Anterior cingulate cortex (tissue), 58 donors: ENCODE measurements at regions not wholly inside any gene's neighbourhood (a gene's known extent, or its start where the extent isn't known, plus 50 kb on each side); places are given as distances from the start of the nearest gene placed in this dataset.
"Not testable (repeated sequence)": the region's sequence is repeated elsewhere in the genome, so short reads cannot be mapped to it uniquely, and the experiment has no call there.

Experiments used
- DNase-seq, 58 donors: peaks; one replicate each; lab custom pipeline; 2025; lab: John Stamatoyannopoulos, UW

DNA sequence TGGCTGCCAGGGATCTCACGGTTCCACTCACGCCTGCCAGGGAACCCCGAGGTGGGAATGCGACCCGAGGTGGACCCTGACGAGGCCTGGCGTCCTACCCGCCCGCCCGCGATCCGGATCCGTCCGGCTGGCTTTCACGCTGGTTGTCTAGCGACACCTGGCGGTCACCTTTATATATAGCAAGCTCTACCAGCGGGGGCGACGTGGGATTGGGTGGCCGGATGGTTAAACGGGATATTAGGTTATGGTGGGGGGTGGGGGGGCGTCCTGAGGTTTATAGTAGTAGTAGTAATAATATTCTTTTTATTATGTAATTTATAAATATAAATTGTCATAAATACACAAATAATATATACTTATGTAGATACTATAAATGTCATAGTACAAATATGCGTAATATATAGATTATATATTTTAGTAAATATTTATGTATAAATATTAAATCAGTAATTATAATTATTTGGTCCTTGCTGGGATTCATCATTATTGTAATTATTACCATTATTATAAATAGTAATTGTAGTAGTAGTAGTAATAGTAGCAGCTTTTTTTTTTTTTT, 136.9 kb downstream of the KCNJ12 start:
- DNase-seq = peak in 51 of 58 donors; percentile 6 to 80 (median 46)

DNA sequence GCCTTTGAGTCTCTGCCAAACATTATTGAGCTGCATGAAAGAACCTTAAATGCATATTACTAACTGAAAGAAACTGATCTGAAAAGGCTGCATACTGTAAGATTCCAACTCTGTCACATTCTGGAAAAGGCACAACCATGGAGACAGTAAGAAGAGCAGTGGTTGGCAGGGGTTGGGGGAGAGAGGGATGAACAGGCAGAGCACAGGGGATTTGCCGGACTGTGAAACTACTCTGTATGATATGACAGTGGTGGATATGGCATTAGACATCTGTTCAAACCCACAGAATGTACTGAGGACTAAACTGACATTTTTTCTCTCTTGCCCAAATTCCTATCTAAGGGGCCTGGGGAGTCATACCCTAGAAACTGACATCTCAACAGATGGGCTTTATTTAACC, 138.4 kb downstream of the KCNJ12 start:
- not testable (repeated sequence) for DNase-seq

DNA sequence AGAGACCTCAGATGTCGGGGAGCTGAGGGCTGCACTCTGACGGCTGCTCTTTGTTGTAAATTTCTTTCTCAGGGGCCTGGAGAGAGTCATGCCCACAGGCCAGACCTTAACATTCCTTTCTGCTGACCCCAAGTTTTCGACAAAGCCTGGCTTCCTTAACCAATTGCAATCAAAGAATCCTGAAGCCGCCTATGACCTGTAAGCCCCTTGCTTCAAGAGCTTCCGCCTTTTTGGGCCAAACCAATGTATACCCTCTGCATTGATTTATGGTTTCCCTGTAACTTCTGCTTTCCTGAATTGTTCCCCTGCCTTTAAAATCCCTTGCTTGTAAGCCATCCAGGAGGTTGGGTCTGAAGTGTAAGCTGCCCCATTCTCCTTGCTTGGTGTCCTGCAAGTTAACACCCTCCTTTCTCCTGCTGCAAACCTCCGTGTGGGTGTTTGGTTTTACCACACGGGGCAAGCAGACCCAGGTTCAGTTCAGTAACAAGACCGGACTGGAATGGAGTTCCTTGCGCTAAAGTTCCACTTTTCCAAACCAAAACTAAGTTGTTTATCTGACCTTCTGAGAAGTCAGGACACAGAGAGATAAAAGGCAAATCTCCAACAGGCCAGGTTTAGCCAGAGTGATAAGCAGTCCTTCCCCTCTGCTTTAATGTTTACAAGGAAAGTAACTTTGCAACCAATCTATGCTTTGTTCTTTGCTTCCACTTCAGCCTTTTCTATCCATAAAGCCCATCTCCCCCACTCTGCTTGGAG, 141.6 kb downstream of the KCNJ12 start:
- DNase-seq = no peak

DNA sequence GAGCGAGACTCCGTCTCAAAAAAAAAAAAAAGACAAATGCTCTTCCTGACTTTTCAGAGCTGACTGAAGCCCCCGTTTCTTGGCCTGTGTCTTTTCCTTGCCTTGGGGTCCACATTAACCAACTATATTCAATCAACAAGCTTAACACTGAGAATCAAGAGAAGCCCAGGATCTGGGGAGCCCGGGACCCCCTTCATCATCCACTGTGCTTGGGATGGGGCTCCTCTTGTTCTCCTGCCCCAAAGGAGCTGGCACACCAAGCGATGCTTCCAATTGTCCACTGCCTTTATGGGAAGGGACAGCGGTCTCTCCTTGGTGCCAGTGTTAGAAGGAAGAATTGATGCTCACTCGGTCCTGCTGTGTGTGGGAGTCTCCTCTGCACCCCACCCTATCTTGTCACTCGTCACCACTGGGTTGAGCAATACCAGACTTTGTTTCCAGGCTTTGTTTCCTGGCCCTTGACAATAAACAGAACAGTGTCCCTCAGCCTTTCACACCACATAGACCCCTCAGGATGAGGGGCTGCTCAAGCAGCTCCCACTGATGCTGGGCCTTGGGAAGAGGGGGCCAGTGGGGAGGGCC, 146.7 kb downstream of the KCNJ12 start:
- DNase-seq = no peak

DNA sequence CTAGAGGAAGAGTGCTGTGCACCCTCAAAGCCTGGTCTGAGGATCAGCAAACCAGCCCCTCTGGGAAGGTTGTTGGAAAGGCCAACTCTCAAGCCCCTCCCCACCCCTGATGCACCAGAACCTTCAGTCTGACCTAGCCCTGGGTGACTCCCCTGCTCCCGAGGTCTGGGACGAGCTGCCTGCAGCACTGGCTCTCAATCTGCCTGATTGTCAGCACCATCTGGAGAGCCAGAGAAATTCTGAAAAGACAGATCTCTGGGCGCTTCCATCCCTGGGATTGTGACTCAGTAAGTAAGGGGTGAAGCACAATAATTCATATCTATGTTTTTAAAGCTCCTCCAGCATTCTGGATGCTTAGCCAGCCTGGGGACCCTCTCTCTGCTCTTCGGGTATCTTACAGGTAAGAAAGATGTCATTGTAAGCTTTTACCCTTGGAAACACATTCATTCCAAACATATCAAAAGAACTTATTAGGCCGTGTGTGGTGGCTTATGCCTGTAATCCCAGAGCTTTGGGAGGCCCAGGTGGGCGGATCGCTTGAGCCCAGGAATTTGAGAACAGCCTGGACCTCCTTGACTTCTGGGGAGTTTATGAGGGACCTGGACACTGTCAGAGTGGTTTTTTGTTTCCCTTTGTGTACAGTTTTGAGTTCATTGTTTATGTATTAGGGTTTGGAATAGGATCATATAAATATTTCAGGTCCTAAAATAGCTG, 147.5 kb downstream of the KCNJ12 start:
- peak in 4 of 58 donors; percentile 3 to 19 (median 12) for DNase-seq

DNA sequence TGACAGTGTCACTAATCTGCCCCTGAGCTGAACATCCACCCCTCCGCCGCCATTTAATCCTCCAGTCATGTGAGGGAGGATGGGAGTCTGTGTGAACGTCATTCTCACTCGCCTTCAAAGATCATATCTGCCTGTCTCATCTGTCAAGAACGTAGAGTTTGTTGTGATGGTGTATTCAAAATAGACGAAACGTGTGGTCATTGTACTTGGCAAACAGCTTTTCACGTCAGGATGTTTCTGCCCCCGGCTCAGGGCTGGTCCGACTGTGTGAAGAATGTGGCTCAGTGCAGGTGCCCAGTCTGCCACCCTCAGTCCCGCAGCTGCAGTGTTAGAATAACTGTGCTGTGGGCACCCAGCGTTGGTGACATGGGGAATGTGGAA, 148.0 kb downstream of the KCNJ12 start:
- DNase-seq = peak in 2 of 58 donors; percentile 9 to 24

DNA sequence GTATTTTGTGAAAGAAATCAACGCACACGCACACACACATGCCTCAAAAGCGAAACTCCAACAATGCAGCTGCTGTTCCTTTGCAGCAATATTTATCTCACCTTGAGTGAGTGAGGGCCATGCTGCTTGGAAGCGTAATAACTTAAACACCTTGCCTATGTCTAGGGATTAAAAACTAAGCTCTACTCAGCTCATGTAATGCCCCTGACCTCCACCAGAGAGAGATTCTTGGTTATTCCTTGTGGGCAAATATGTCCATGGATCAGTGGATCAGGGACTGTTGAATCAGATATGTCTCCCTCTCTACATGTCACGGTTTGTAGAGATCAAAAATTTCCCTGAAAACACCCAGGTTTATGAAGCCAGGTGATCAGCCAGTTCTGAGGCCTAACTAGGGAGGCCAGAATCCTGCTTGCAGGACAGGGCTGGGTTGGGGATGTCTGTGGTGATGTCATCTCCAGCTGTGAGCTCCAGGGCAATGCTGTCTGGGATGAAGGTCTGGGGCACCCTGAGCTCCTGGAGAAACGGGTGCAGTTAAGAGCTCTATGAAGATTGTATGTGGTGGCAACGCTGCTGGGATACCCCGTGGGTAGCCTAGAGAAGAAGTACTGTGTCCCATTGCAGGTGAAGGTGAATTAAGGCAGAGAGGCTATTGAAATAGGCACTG, 149.4 kb downstream of the KCNJ12 start:
- DNase-seq = no peak

DNA sequence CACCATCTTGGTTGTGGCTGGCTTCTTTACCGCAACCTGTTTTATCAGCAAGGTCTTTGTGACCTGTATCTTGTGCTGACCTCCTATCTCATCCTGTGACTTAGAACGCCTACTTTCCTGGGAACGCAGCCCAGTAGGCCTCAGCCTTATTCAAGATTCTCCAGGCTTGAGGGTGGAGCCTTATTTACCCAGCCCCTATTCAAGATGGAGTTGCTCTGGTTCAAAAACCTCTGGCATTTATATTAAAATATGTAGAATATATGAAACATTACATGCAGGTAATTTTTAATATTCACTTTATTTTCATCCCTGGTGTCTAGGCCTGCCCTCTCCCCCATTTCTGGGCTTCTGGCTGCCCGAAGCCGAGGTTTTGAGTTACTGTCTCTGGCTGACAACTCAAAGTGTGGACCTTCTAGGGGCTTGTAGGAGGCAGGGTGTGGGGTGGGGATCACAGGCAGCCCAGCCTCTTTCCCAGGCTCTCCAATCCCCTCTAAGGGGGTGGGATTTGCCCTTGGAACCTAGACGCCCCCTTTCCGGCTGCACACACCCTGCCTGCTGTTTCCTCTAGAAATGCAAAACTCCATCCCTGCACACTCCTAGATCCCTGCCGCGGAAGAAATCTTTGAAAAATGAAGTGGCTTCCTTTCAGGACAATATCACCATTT, 152.0 kb downstream of the KCNJ12 start:
- DNase-seq = no peak

DNA sequence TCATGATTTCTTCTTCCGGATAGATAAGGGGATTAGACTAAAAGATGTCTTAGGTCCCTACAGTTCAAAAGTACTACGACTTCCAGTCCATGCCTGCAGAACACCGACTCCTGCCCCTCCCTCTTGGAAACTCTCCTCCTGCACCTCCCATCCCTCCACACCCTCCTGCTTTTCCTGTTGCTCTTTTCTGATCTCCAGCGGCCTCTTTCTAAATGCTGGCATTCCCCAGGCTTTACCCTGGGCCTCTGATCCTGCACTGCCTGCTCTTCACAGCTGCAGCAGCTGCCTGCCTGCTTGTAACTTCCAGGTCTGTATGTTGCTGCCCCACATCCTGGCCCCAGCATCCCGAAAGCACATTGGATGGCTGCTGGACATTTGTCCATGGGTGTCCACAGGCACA, 154.2 kb downstream of the KCNJ12 start:
- DNase-seq = no peak

DNA sequence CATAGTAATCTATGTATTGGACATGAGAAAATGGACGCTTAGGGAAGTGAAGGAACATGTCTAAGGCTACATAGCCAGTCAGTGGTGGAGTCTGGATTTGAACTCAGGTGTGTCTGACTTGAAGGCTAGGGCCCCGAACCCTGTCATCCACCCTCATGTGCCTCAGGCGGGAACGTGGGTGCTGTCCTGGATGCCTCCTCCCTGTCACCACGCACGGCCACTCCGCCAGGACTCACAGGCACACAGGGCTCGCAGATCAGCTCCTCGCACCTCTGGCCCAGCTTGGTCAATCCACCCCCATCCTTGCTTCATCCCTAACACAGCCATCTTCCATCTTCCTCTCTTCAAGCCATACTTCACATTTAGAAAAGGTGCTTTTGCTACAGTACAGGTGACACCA, 154.7 kb downstream of the KCNJ12 start:
- no peak for DNase-seq

DNA sequence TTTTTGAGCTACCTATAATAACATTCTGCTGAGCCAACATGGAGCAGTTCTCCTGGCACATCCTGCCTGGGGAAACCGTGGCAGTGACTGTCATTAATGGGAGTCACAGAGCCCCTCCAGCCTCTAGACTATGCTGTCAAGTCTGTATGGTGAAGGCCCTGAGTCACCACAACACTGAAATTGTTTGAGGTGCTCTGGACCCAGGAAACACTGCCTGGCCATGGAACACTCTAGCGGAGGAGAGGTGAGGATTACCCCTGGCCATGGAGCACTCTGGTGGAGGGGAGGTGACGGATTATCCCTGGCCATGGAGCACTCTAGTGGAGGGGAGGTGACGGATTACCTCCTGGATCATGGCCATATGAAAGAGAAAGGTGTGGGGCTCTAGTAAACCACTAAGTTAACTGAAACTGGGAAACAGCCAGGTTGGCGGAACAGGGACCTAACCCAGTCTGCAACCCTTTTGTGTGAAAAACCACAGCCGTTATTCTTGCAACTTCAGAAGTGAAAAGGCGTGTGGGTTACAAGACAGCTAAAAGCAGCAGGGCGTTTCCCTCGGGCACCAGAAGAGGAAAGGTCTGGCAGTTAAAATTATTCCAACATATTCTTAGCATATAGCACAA, 156.7 kb downstream of the KCNJ12 start:
- DNase-seq = no peak

DNA sequence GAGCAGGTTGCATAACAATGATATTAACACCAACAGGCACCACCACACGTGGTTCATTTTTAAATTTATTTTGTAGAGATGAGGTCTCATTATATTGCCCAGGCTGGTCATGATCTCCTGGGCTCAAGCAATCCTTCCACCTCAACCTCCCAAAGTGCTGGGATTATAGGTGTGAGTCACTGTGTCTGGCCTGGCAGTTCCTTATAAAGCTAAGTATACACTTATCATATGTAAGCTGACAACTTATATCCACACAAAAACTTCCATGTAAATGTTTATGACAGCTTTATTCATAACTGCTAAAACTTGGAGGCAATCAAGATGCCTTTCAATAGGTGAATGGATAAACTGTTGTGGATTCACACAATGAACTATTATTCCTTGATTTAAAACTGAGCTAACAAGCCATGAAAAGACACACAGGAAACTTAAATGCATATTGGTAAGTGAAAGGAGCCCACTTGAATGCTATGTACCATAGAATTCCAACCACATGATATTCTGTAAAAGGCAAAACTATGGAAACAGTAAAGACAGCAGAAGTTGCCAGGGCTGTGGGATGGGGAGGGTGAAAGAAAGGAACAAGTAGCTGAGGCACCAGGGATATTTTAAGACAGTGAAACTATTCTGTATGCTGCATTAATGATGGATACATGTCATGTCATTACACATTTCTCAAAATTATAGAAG, 156.5 kb upstream of the KCNJ18 start:
- DNase-seq = no peak

DNA sequence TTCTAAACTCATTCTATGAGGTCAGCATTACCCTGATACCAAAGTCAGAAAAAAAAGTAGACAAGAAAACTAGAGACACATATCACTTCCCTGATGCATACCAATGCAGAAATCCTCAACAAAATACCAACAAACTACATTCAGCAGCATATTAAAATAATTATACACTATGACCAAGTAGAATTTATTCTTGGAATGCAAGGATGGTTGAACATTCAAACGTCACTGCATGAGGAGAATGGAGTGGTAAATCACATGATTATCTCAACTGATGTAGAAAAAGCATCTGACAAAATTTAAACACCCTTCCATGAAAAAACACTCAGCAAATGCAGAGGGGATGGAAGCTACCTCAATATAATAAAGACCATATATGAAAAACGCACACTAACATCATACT, 155.0 kb upstream of the KCNJ18 start:
- no peak for DNase-seq

DNA sequence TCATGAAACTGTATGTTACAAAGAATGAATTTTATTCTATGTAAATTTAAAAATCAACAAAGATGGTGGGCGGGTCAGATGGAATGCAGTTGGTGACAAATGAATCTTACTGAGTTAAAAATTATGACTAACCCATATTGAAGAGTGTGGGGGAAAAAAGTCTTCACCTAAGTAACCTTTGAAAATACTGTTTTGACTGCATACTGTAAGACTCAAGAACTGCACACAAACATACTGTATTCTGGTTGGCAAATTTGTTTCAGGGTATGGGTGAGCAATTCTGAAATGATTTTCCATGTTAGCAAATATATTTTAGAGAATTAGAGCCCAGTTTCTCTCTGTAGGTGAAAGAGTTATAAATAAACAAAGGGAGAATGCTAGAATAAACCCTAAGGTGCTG, 153.7 kb upstream of the KCNJ18 start:
- no peak for DNase-seq

DNA sequence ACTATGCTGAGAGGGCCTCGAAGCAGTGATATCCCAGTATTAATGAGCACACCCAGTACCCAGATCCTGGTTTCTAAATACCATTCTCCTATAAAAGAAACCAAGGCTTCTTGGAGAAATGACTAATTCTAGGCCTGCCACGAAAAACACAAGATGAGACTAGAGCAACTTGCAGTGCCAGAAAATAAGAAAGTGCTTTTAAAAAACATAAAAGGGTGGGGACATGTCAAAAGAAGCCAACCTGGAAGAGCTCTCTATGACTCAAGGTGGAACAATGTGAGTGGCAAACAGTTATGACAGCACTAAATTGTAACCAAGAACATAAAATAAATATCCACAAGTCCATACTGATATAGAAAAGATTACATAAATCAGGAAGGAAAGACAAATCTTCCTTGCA, 153.2 kb upstream of the KCNJ18 start:
- DNase-seq = no peak

DNA sequence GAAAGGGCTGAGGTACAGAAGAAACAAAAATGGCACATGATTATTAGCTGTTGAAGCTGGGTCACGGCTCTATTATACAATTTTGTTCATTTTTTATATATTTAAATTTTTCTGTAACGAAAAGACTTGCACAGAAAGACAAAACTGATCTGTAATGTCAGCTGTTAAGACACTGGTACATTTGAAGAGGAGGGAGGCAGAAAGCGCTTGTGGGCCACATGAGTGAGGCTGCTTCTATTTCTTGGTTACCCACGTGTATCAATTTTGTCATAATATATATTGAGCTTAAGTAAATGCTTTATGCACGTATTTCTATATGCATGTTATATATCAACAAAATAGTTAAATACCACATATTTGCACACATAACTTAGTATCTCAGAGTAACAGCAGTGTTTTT, 151.8 kb upstream of the KCNJ18 start:
- no peak for DNase-seq

DNA sequence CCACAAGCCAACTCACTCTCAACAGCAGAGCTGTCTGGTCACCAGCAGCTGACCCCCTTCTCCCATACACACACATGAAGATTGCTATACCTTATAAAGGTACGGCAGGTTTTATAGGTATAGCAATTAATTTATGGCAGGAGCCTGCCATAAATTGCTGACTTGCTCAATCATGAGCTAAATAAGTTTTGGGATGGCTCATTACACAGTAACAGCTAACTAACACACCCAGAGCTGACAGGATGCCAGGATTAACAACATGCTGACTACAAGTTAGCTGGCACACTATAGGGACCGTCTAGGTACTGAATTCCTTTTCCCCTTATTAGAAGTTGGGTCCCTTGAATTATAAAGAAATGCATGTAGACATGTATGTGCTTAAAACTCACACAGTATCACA, 150.3 kb upstream of the KCNJ18 start:
- no peak for DNase-seq

DNA sequence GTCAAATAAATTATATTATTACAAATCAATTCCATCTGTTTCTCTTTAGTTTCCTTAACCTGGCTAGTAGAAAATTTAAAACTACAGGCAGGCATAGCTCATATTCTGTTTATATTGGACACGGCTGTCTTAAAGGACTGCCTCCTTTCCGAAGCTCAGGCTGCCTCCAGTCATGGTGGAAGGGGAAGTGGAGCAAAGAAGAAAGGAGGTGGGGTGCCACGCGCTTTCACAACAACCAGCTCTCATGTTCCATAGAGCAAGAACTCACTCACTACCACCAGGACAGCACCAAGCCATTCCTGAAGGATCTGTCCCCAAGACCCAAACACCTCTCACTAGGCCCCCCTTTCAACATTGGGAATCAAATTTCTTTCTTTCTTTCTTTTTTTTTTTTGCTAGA, 149.3 kb upstream of the KCNJ18 start:
- no peak for DNase-seq

DNA sequence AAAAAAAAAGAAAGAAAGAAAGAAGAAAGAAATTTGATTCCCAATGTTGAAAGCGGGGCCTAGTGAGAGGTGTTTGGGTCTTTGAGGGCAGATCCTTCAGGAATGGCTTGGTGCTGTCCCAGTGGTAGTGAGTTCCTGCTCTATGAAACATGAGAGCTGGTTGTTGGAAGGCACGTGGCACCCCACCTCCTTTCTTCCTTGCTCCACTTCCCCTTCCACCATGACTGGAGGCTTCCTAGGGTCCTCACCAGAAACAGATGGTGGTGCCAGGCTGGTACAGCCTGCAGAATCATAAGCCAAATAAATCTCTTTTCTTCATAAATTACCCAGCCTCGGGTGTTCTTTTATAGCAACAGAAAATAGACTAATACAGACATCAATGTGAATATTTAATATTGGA, 147.3 kb upstream of the KCNJ18 start:
- no peak for DNase-seq
